HepG2 (cell line): ENCODE measurements at regions not wholly inside any gene's neighbourhood (a gene's known extent, or its start where the extent isn't known, plus 50 kb on each side); places are given as distances from the start of the nearest gene placed in this dataset.

Experiments
- ATAC-seq: fragments of 200-7000 bp; cut with Tn5 transposase; 3 replicates; pipeline ENCODE4 v1.9.1; 2020; ENCODE audit warnings: mild to moderate bottlenecking, moderate library complexity
- BruUV-seq: library from RNA; stranded (reverse); fragments of 400-500 nt; replicated peaks from 2 replicates; lab custom pipeline; 2021; lab: Mats Ljungman, UMichigan
- CTCF ChIA-PET: fragments of 300-600 bp; formaldehyde crosslinking; extraction: SDS; loops from one replicate; lab custom pipeline; 2021; ENCODE audit warnings: low total read pairs, inconsistent platforms, low intra/inter-chr PET ratio; lab: Yijun Ruan, JAX
- POLR2A ChIA-PET: fragments of 350-600 bp; sonication (Branson Sonifier 250); formaldehyde crosslinking; loops from one replicate; lab custom pipeline; 2020; ENCODE audit warnings: antibody characterized with exemption, inconsistent platforms; lab: Yijun Ruan, JAX
- DNase-seq: peaks from one replicate; pipeline ENCODE4 v3.0.0-alpha.2; 2015; ENCODE audit warnings: low spot score
- FAIRE-seq: peaks from 3 replicates; lab custom pipeline; 2011; peaks lifted over from hg19 to GRCh38; lab: Jason Lieb, UNC
- H2AFZ ChIP-seq: one replicate; pipeline ENCODE4 v1.6.1; 2011; ENCODE audit warnings: low read length, inconsistent platforms
- H3K27ac ChIP-seq: fragments of 300-600 bp; 3 replicates; pipeline ENCODE4 v1.8.0; 2011; ENCODE audit warnings: mixed run types, mild to moderate bottlenecking, mixed read lengths, low read length, inconsistent platforms; ENCODE audit not compliant: insufficient read depth; ENCODE audit errors: extremely low read length
- H3K27me3 ChIP-seq, 2 experiments: fragments of 200-600 bp in 1 of 2; 2 replicates in 1 of 2; 3 replicates in 1 of 2; pipeline versions ENCODE4 v1.6.0 to v1.8.0; 2011; ENCODE audit warnings: low read length in 2 of 2, mild to moderate bottlenecking in 2 of 2, moderate library complexity in 2 of 2, inconsistent platforms in 1 of 2; ENCODE audit not compliant: insufficient read depth in 2 of 2, control insufficient read depth in 1 of 2
- H3K36me3 ChIP-seq, 2 experiments: fragments of 200-600 bp in 1 of 2; replicated peaks in 1 of 2; 2 replicates in 1 of 2; 3 replicates in 1 of 2; pipeline versions ENCODE4 v1.5.1 to v1.8.0; 2011; ENCODE audit warnings: low read length in 2 of 2, inconsistent platforms in 1 of 2; ENCODE audit not compliant: insufficient read depth in 2 of 2, control insufficient read depth in 1 of 2
- H3K4me1 ChIP-seq: 2 replicates; pipeline ENCODE4 v1.5.1; 2012; ENCODE audit warnings: low read length, inconsistent platforms; ENCODE audit not compliant: insufficient read depth
- H3K4me2 ChIP-seq: 2 replicates; pipeline ENCODE4 v1.6.0; 2011; ENCODE audit warnings: low read depth, low read length, inconsistent platforms
- H3K4me3 ChIP-seq, 3 experiments: fragments of 200-600 bp in 1 of 3; sonication (generic), shearing (Covaris generic) in 1 of 3; replicated peaks in 1 of 3; 2 replicates each; pipeline ENCODE4 v1.5.1; 2011 to 2016; ENCODE audit warnings: low read length in 3 of 3, inconsistent platforms in 2 of 3, low read depth in 2 of 3, mild to moderate bottlenecking in 2 of 3, control low read depth in 1 of 3, mixed read lengths in 1 of 3; ENCODE audit not compliant: insufficient read depth in 1 of 3
- H3K79me2 ChIP-seq: one replicate; pipeline ENCODE4 v1.6.1; 2011; ENCODE audit warnings: low read length, inconsistent platforms; ENCODE audit not compliant: insufficient read depth
- H3K9ac ChIP-seq: 2 replicates; pipeline ENCODE4 v1.6.0; 2011; ENCODE audit warnings: mild to moderate bottlenecking, low read depth, low read length, inconsistent platforms; ENCODE audit not compliant: insufficient read depth
- H3K9me3 ChIP-seq: 2 replicates; pipeline ENCODE4 v1.5.1; 2012; ENCODE audit warnings: mild to moderate bottlenecking, low read length
- H4K20me1 ChIP-seq: 2 replicates; pipeline ENCODE4 v1.6.0; 2011; ENCODE audit warnings: inconsistent platforms, mild to moderate bottlenecking, low read length, moderate library complexity; ENCODE audit not compliant: insufficient read depth
- EP300 ChIP-seq, 3 experiments: sonication (generic) in 1 of 3; formaldehyde crosslinking in 1 of 3; IDR thresholded peaks; 2 replicates each; pipeline versions ENCODE4 v1.5.1 to v1.6.1; 2011 to 2020; ENCODE audit warnings: low read depth in 2 of 3, low read length in 2 of 3, borderline replicate concordance in 1 of 3, improper control_type of control experiment in 1 of 3, mild to moderate bottlenecking in 1 of 3, missing genetic modification reagents in 1 of 3, moderate library complexity in 1 of 3
- MXD4 ChIP-seq: IDR thresholded peaks from 2 replicates; pipeline ENCODE4 v1.6.1; 2016; ENCODE audit warnings: mild to moderate bottlenecking, missing biosample characterization, missing genetic modification reagents
- RFX5 ChIP-seq: IDR thresholded peaks from 2 replicates; pipeline ENCODE4 v1.6.1; 2011; ENCODE audit warnings: low read depth, low read length, improper control_type of control experiment
- SRY ChIP-seq: sonication (generic); formaldehyde crosslinking; IDR thresholded peaks from 2 replicates; pipeline ENCODE4 v1.8.0; 2022; ENCODE audit warnings: mild to moderate bottlenecking, missing genetic modification reagents
- TBP ChIP-seq: sonication (generic); formaldehyde crosslinking; IDR thresholded peaks from 2 replicates; pipeline ENCODE4 v1.5.0; 2020; ENCODE audit warnings: missing genetic modification reagents
- THAP11 ChIP-seq: IDR thresholded peaks from 2 replicates; pipeline ENCODE4 v1.6.1; 2016; ENCODE audit warnings: missing biosample characterization, missing genetic modification reagents
- ZFP36L1 ChIP-seq: sonication (generic); formaldehyde crosslinking; IDR thresholded peaks from 2 replicates; pipeline ENCODE4 v1.8.0; 2022; ENCODE audit warnings: mild to moderate bottlenecking, missing genetic modification reagents, moderate library complexity
- ZIK1 ChIP-seq: sonication (generic); formaldehyde crosslinking; IDR thresholded peaks from 2 replicates; pipeline ENCODE4 v1.5.0; 2020; ENCODE audit warnings: mild to moderate bottlenecking, low read depth, missing genetic modification reagents, borderline replicate concordance
- ZNF34 ChIP-seq: sonication (generic); formaldehyde crosslinking; IDR thresholded peaks from 2 replicates; pipeline ENCODE4 v1.4.0; 2020; ENCODE audit warnings: mild to moderate bottlenecking, missing genetic modification reagents, borderline replicate concordance
- ZNF44 ChIP-seq: sonication (generic); formaldehyde crosslinking; IDR thresholded peaks from 2 replicates; pipeline ENCODE4 v1.5.1; 2020; ENCODE audit warnings: mild to moderate bottlenecking, missing genetic modification reagents
- ZNF761 ChIP-seq: sonication (generic); formaldehyde crosslinking; conservative IDR thresholded peaks from 2 replicates; pipeline ENCODE4 v1.4.0; 2020; ENCODE audit warnings: mild to moderate bottlenecking, missing genetic modification reagents
- ZNF773 ChIP-seq: sonication (generic); formaldehyde crosslinking; IDR thresholded peaks from 2 replicates; pipeline ENCODE4 v1.4.0; 2020; ENCODE audit warnings: missing genetic modification reagents, borderline replicate concordance
- WGBS: methylation state at CpG from one replicate; pipeline ENCODE4 v1.1.6; 2017; ENCODE audit warnings: low lambda C conversion rate; 5-methylcytosine and 5-hydroxymethylcytosine counted together
- in situ Hi-C: cut with HindIII; loops from 2 replicates; pipeline ENCODE4 v1.10.0; 2017; ENCODE audit warnings: low pct_unique_long_range_greater_than_20kb; ENCODE audit not compliant: extremely low pct_ligation_motif_present
- intact Hi-C: fragments of 100-400 bp; cut with micrococcal nuclease; formaldehyde crosslinking; loops from one replicate; pipeline ENCODE4 v1.10.0; 2022; ENCODE audit not compliant: unreplicated experiment
- TF ChIP-seq, protein P1 (sequence below): sonication (generic); formaldehyde crosslinking; conservative IDR thresholded peaks from 2 replicates; pipeline ENCODE4 v1.4.0; 2020; ENCODE audit warnings: missing genetic modification reagents
- TF ChIP-seq, protein P2 (sequence below): sonication (generic); formaldehyde crosslinking; IDR thresholded peaks from 2 replicates; pipeline ENCODE4 v1.5.0; 2020; ENCODE audit warnings: missing genetic modification reagents

DNA sequence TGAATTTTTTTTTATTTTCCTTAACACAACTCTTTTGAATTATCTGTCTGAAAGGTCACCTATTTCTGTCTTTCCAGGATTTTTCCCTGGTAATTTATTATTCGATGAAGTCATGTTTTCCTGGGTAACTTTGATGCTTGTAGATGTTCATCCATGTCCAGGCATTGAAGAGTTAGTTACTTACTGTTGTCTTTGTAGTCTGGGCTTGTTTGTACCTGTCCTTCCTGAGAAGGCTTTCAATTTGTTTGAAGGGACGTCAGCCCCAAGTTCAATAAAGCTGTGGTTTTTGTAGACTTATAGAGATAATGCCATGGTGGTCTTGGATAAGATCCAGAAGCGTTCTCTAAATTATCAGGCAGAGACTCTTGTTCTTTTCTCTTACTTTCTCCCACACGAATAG, 252.4 kb upstream of the ARHGAP24 start:
- in situ Hi-C loops: no loop called here
- Histone ChIP-seq H3K9me3 (peaks cover 53% of the 10 kb centered on the region), H2AFZ (no peak overlapping the region), H3K36me3 (no peaks in the 10 kb centered on the region), H3K4me3 (no peak overlapping the region), H3K9ac (no peak overlapping the region), H3K27me3 (no peaks in the 10 kb centered on the region), H3K4me2 (no peak overlapping the region), H3K27ac (no peak overlapping the region), H3K4me1 (no peaks in the 10 kb centered on the region), H4K20me1 (no peaks in the 10 kb centered on the region), H3K79me2 (no peaks in the 10 kb centered on the region)
- intact Hi-C loops: no loop called here
- 2% methylated on average over 4 of the region's 4 CpGs for WGBS
- BruUV-seq: no TSS peak
- CTCF ChIA-PET: no interaction called here
- FAIRE-seq: no peak
- no peak for TF ChIP-seq RFX5
- no peak for TF ChIP-seq ZNF34 (CRISPR knock-in tag)
- TF ChIP-seq EP300 (IDR thresholded peaks at IDR 0.05; ENCODE audit: low read depth in 2 of 2, low read length in 2 of 2): no peak
- no peak for TF ChIP-seq EP300 (CRISPR knock-in tag; IDR thresholded peaks at IDR 0.05; ENCODE audit: borderline replicate concordance)
- TF ChIP-seq SRY: no peak
- no peak for TF ChIP-seq TBP (CRISPR knock-in tag)
- TF ChIP-seq MXD4 (CRISPR knock-in tag): no peak
- no peak for TF ChIP-seq ZNF761 (CRISPR knock-in tag)
- TF ChIP-seq THAP11 (CRISPR knock-in tag): no peak
- TF ChIP-seq ZNF44 (CRISPR knock-in tag): no peak
- TF ChIP-seq, protein P1, sequence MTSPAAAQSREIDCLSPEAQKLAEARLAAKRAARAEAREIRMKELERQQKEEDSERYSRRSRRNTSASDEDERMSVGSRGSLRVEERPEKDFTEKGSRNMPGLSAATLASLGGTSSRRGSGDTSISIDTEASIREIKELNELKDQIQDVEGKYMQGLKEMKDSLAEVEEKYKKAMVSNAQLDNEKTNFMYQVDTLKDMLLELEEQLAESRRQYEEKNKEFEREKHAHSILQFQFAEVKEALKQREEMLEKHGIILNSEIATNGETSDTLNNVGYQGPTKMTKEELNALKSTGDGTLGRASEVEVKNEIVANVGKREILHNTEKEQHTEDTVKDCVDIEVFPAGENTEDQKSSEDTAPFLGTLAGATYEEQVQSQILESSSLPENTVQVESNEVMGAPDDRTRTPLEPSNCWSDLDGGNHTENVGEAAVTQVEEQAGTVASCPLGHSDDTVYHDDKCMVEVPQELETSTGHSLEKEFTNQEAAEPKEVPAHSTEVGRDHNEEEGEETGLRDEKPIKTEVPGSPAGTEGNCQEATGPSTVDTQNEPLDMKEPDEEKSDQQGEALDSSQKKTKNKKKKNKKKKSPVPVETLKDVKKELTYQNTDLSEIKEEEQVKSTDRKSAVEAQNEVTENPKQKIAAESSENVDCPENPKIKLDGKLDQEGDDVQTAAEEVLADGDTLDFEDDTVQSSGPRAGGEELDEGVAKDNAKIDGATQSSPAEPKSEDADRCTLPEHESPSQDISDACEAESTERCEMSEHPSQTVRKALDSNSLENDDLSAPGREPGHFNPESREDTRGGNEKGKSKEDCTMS: no peak
- no peak for TF ChIP-seq ZNF773
- no peak for TF ChIP-seq ZFP36L1 (CRISPR knock-in tag)
- TF ChIP-seq ZIK1 (CRISPR knock-in tag): no peak
- TF ChIP-seq, protein P2, sequence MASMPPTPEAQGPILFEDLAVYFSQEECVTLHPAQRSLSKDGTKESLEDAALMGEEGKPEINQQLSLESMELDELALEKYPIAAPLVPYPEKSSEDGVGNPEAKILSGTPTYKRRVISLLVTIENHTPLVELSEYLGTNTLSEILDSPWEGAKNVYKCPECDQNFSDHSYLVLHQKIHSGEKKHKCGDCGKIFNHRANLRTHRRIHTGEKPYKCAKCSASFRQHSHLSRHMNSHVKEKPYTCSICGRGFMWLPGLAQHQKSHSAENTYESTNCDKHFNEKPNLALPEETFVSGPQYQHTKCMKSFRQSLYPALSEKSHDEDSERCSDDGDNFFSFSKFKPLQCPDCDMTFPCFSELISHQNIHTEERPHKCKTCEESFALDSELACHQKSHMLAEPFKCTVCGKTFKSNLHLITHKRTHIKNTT (CRISPR knock-in tag): no peak
- DNase-seq: no peak
- POLR2A ChIA-PET: no interaction called here
- no peak for ATAC-seq
